Colonic mucosa (tissue), 4 donors: ENCODE measurements at regions not wholly inside any gene's neighbourhood (a gene's known extent, or its start where the extent isn't known, plus 50 kb on each side); places are given as distances from the start of the nearest gene placed in this dataset.

Experiments used
- DNase-seq: peaks from one replicate; pipeline ENCODE4 v3.0.0-alpha.2; 2020
- H3K27ac ChIP-seq: fragments of 200-600 bp; one replicate; pipeline ENCODE4 v1.8.0; 2021
- H3K27me3 ChIP-seq: fragments of 200-600 bp; one replicate; pipeline ENCODE4 v1.8.0; 2021
- H3K36me3 ChIP-seq: fragments of 200-600 bp; one replicate; pipeline ENCODE4 v1.8.0; 2021
- H3K4me1 ChIP-seq: fragments of 200-600 bp; one replicate; pipeline ENCODE4 v1.8.0; 2021; ENCODE audit warnings: mild to moderate bottlenecking
- H3K4me3 ChIP-seq: fragments of 200-600 bp; one replicate; pipeline ENCODE4 v1.8.0; 2021
- H3K9ac ChIP-seq, 2 donors: one replicate each; pipeline ENCODE4 v1.7.0; 2013; ENCODE audit warnings: control low read depth in 2 of 2, low read depth in 2 of 2, low read length in 2 of 2
- H3K9me3 ChIP-seq: fragments of 200-600 bp; one replicate; pipeline ENCODE4 v1.8.0; 2021
- CTCF ChIP-seq: fragments of 200-600 bp; IDR thresholded peaks from one replicate; pipeline ENCODE4 v1.8.0; 2022; ENCODE audit warnings: antibody characterized with exemption, mild to moderate bottlenecking
- intact Hi-C: fragments of 100-400 bp; cut with DNase I; formaldehyde crosslinking; loops from one replicate; pipeline ENCODE4 v1.14.1; 2022
- donor health status: healthy.
- donor health status: DM: no; HTN: no; CAD: no.
- donor health status: DM: no; HTN: no; CAD: no.

- no peak overlapping the region for H3K27ac ChIP-seq
- H3K9me3 ChIP-seq, result no peaks in the 10 kb centered on the region
- no peak for TF ChIP-seq CTCF
- H3K4me3 ChIP-seq, result no peak overlapping the region
- intact Hi-C loops, result no loop called here
- H3K27me3 ChIP-seq, result no peaks in the 10 kb centered on the region
- no peak overlapping the region for H3K9ac ChIP-seq
- H3K4me1 ChIP-seq, result peaks cover 19% of the 10 kb centered on the region
- H3K36me3 ChIP-seq, result no peaks in the 10 kb centered on the region
- DNase-seq, result no peak
Measured at GRCh38 chr20:17871181-17871580, 97.4 kb downstream of the SNX5 start.

DNA sequence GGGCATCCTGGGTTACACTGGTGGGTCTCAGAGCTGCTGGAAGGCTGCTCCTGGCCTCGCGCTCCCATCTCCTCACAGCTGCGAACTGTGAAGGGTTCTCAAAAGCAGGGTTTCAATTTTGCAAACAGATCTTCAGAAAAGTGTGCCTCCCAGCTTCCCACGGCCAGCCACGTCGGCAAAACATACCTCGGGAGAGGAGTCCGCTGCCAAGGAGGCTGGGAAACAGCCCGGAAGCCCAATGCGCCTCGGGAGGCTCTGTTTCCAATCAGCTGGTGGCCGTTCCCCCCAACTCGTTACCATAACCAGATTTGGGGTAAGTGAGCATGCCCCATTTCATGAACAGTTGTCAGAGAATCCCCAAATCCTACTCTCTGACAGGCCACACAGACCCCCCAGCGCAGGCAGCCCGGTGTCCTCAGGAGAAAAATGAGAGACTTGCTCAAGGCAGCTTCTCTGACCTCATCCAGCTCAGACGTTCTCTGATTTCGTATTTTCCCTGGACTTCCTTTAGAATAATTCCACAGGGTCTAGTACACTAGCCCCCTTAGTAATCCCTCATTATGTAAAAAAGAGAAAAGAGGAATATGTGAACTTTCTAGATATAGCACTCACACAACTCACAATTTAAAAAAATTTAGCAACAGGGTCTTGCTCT, 98.4 kb downstream of the SNX5 start:
- DNase-seq, result no peak
- no peak for TF ChIP-seq CTCF
- no peak overlapping the region for H3K27ac ChIP-seq
- no peaks in the 10 kb centered on the region for H3K27me3 ChIP-seq
- H3K9me3 ChIP-seq, result no peaks in the 10 kb centered on the region
- H3K36me3 ChIP-seq, result no peaks in the 10 kb centered on the region
- intact Hi-C loops, result no loop called here
- H3K4me1 ChIP-seq, result peaks cover 10% of the 10 kb centered on the region
- H3K4me3 ChIP-seq, result no peak overlapping the region
- no peak overlapping the region for H3K9ac ChIP-seq

DNA sequence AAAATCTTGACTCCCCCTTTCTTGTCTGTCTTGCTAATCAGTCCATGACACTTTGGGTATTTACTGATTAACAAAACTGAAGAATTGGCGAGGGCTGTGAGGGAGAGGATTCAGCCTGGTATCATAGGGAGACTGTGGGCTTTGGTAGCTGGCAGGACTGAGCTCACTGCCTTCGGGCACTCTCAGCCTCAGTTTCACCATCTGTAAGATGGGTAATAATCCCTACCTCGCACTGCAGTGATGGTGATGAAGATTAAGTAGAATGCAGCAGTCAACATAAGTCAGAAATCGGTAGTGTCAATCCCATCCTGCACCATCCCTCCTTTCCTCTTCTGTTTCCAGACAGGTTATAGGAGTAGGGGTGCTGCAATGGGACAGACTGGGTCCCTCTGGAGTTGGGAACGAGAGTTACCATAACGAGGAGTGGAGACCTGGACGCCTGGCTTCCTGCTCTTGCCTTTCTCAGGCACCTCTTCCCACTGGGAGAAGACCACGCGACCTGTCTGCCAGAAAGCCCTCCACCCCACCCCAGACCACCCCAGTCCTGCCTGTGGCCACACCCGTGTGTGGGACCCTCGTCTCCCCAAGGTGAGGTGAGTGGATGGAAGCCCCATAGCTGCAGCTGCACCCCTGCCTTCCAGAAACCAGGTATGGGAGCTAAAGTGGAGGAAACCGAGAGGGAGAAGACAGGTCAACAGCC, 99.1 kb downstream of the SNX5 start:
- H3K9me3 ChIP-seq, result no peaks in the 10 kb centered on the region
- H3K36me3 ChIP-seq, result no peaks in the 10 kb centered on the region
- H3K9ac ChIP-seq, result no peak overlapping the region
- peaks cover 7% of the 10 kb centered on the region for H3K4me1 ChIP-seq
- no peak overlapping the region for H3K27ac ChIP-seq
- no peak for TF ChIP-seq CTCF
- H3K4me3 ChIP-seq, result no peak overlapping the region
- DNase-seq, result no peak
- no peaks in the 10 kb centered on the region for H3K27me3 ChIP-seq
- intact Hi-C loops, result no loop called here

GRCh38 chr20:17868700-17869231, 99.8 kb downstream of the SNX5 start:
- Histone ChIP-seq H3K9ac (no peak overlapping the region), H3K4me3 (no peak overlapping the region), H3K27ac (no peak overlapping the region), H3K9me3 (no peaks in the 10 kb centered on the region), H3K4me1 (peaks cover 6% of the 10 kb centered on the region), H3K27me3 (no peaks in the 10 kb centered on the region), H3K36me3 (no peaks in the 10 kb centered on the region)
- no peak for TF ChIP-seq CTCF
- DNase-seq, result no peak
- intact Hi-C loops, result no loop called here

- H3K27me3 ChIP-seq, result no peaks in the 10 kb centered on the region
- no peak overlapping the region for H3K4me3 ChIP-seq
- no peak for TF ChIP-seq CTCF
- no peaks in the 10 kb centered on the region for H3K4me1 ChIP-seq
- no peak overlapping the region for H3K9ac ChIP-seq
- DNase-seq, result no peak
- H3K9me3 ChIP-seq, result no peaks in the 10 kb centered on the region
- intact Hi-C loops, result no loop called here
- no peaks in the 10 kb centered on the region for H3K36me3 ChIP-seq
- no peak overlapping the region for H3K27ac ChIP-seq
Measured at GRCh38 chr20:17868151-17868550, 100.4 kb downstream of the SNX5 start.
